ENCODE measurements at regions not wholly inside any gene's neighbourhood (a gene's known extent, or its start where the extent isn't known, plus 50 kb on each side); places are given as distances from the start of the nearest gene placed in this dataset.

- TF ChIP-seq POLR2AphosphoS5 (IDR thresholded peaks at IDR 0.05) (no peak), CTCF (IDR thresholded peaks at IDR 0.05) (no peak)
Measured at GRCh38 chr1:114229368-114229767, 75.7 kb upstream of the SYT6 start.

All from stomach (tissue), 4 donors.